GM12878 (cell line): ENCODE measurements at regions not wholly inside any gene's neighbourhood (a gene's known extent, or its start where the extent isn't known, plus 50 kb on each side); places are given as distances from the start of the nearest gene placed in this dataset.

Experiments used
- ATAC-seq: fragments of 200-7000 bp; cut with Tn5 transposase; 3 replicates; pipeline ENCODE4 v1.9.1; 2020; ENCODE audit warnings: mild to moderate bottlenecking, moderate library complexity
- BruUV-seq: library from RNA; stranded (reverse); fragments of 400-500 nt; replicated peaks from 2 replicates; lab custom pipeline; 2021; lab: Mats Ljungman, UMichigan
- CTCF ChIA-PET: fragments of 300-600 bp; sonication (Branson Sonifier 250); formaldehyde crosslinking; extraction: SDS; loops from one replicate; lab custom pipeline; 2021; ENCODE audit warnings: inconsistent platforms; lab: Yijun Ruan, JAX
- POLR2A ChIA-PET: fragments of 350-600 bp; formaldehyde crosslinking; extraction: SDS; loops from one replicate; lab custom pipeline; 2021; ENCODE audit warnings: inconsistent platforms; lab: Charles Lee
- RAD21 ChIA-PET: fragments of 300-600 bp; sonication (Branson Sonifier 250); formaldehyde crosslinking; loops from one replicate; lab custom pipeline; 2023; ENCODE audit warnings: antibody characterized with exemption; ENCODE audit not compliant: unreplicated experiment; lab: Charles Lee
- SMC1A ChIA-PET: fragments of 300-600 bp; sonication (Branson Sonifier 250); formaldehyde crosslinking; loops from one replicate; lab custom pipeline; 2023; ENCODE audit not compliant: unreplicated experiment, uncharacterized antibody; lab: Charles Lee
- DNase-seq: peaks from one replicate; pipeline ENCODE4 v3.0.0-alpha.2; 2011; ENCODE audit warnings: low read depth, low spot score
- FAIRE-seq: peaks from 3 replicates; lab custom pipeline; 2011; peaks lifted over from hg19 to GRCh38; lab: Jason Lieb, UNC
- H2AFZ ChIP-seq: 2 replicates; pipeline ENCODE4 v1.6.0; 2011; ENCODE audit warnings: low read depth, low read length, control low read depth; ENCODE audit not compliant: control insufficient read depth
- H3K27ac ChIP-seq: 2 replicates; pipeline ENCODE4 v1.5.1; 2011; ENCODE audit warnings: control low read depth; ENCODE audit not compliant: control insufficient read depth, insufficient read depth
- H3K27me3 ChIP-seq, 2 experiments: replicated peaks in 1 of 2; 2 replicates each; pipeline versions ENCODE4 v1.6.0 to v1.6.1; 2011; ENCODE audit warnings: low read length in 1 of 2; ENCODE audit not compliant: control insufficient read depth in 2 of 2, insufficient read depth in 2 of 2
- H3K36me3 ChIP-seq, 2 experiments: 2 replicates each; pipeline ENCODE4 v1.5.1; 2011; ENCODE audit warnings: low read length in 1 of 2; ENCODE audit not compliant: control insufficient read depth in 2 of 2, insufficient read depth in 2 of 2
- H3K4me1 ChIP-seq: 2 replicates; pipeline ENCODE4 v1.6.1; 2011; ENCODE audit warnings: mild to moderate bottlenecking, low read length, moderate library complexity, mixed read lengths; ENCODE audit not compliant: control insufficient read depth, insufficient read depth
- H3K4me2 ChIP-seq: 2 replicates; pipeline ENCODE4 v1.6.0; 2011; ENCODE audit warnings: control low read depth; ENCODE audit not compliant: control insufficient read depth, insufficient read depth
- H3K4me3 ChIP-seq: fragments of 200-600 bp; sonication (generic); 2 replicates; pipeline ENCODE4 v1.5.1; 2016
- H3K79me2 ChIP-seq: 2 replicates; pipeline ENCODE4 v1.6.0; 2011; ENCODE audit warnings: low read length; ENCODE audit not compliant: control insufficient read depth, insufficient read depth
- H3K9ac ChIP-seq: 2 replicates; pipeline ENCODE4 v1.8.0; 2011; ENCODE audit warnings: low read length, control low read depth, mixed read lengths; ENCODE audit not compliant: control insufficient read depth, insufficient read depth
- H3K9me3 ChIP-seq: replicated peaks from 3 replicates; pipeline ENCODE4 v1.5.1; 2011; ENCODE audit warnings: mild to moderate bottlenecking, low read length; ENCODE audit not compliant: control insufficient read depth, insufficient read depth
- H4K20me1 ChIP-seq: 2 replicates; pipeline ENCODE4 v1.6.0; 2011; ENCODE audit not compliant: control insufficient read depth, insufficient read depth
- ATF7 ChIP-seq: fragments of 450-650 bp; IDR thresholded peaks from 2 replicates; pipeline ENCODE4 v1.6.1; 2016; ENCODE audit warnings: low read depth, mild to moderate bottlenecking
- CBX3 ChIP-seq: fragments of 200-600 bp; sonication (generic); IDR thresholded peaks from 2 replicates; pipeline ENCODE4 v1.6.1; 2016; ENCODE audit warnings: low read depth, borderline replicate concordance
- CEBPZ ChIP-seq: fragments of 150-350 bp; IDR thresholded peaks from 2 replicates; pipeline ENCODE4 v1.6.1; 2016; ENCODE audit warnings: low read depth, low read length
- IKZF1 ChIP-seq: fragments of 450-650 bp; conservative IDR thresholded peaks from 2 replicates; pipeline ENCODE4 v1.6.1; 2017; ENCODE audit warnings: antibody characterized with exemption, mild to moderate bottlenecking
- MAX ChIP-seq: IDR thresholded peaks from 2 replicates; pipeline ENCODE4 v1.6.1; 2012; ENCODE audit warnings: low read depth, low read length, improper control_type of control experiment
- NKRF ChIP-seq: fragments of 450-650 bp; conservative IDR thresholded peaks from 2 replicates; pipeline ENCODE4 v1.6.1; 2017; ENCODE audit warnings: mild to moderate bottlenecking, moderate library complexity
- PML ChIP-seq: IDR thresholded peaks from 2 replicates; pipeline ENCODE4 v1.6.1; 2012; ENCODE audit warnings: low read length, inconsistent platforms
- SMAD5 ChIP-seq: IDR thresholded peaks from 2 replicates; pipeline ENCODE4 v1.6.1; 2016; ENCODE audit warnings: antibody characterized with exemption, low read depth
- SMARCA5 ChIP-seq: fragments of 450-650 bp; IDR thresholded peaks from 2 replicates; pipeline ENCODE4 v1.6.1; 2017; ENCODE audit warnings: mild to moderate bottlenecking
- USF1 ChIP-seq: IDR thresholded peaks from 2 replicates; pipeline ENCODE4 v1.6.1; 2011; ENCODE audit warnings: borderline replicate concordance, low read depth, mild to moderate bottlenecking, moderate library complexity, mixed read lengths, low read length; ENCODE audit not compliant: insufficient read depth; ENCODE audit errors: extremely low read length
- ZBTB11 ChIP-seq: fragments of 450-650 bp; formaldehyde crosslinking; IDR thresholded peaks from 2 replicates; pipeline ENCODE4 v1.5.0; 2022; ENCODE audit warnings: mild to moderate bottlenecking, missing genetic modification characterization
- whole genome bisulfite sequencing: methylation state at CpG from one replicate; pipeline ENCODE4 v1.1.6; 2016; ENCODE audit warnings: low lambda C conversion rate; ENCODE audit not compliant: insufficient replicate concordance, insufficient coverage; ENCODE audit errors: missing lambda C conversion rate; 5-methylcytosine and 5-hydroxymethylcytosine counted together
- in situ Hi-C: fragments of 300-500 bp; cut with MboI; formaldehyde crosslinking; loops from 9 replicates; pipeline ENCODE4 v1.14.3; 2018; ENCODE audit warnings: mixed read lengths
- intact Hi-C: fragments of 100-400 bp; cut with micrococcal nuclease; formaldehyde crosslinking; loops from one replicate; pipeline ENCODE4 v1.14.2; 2022; ENCODE audit not compliant: unreplicated experiment

GRCh38 chr3:46143951-46144473, 64.1 kb downstream of the CCR1 start:
- ATAC-seq: no peak
- Histone ChIP-seq H2AFZ (no peak overlapping the region), H4K20me1 (no peaks in the 10 kb centered on the region), H3K79me2 (no peaks in the 10 kb centered on the region), H3K4me3 (no peak overlapping the region), H3K36me3 (no peaks in the 10 kb centered on the region), H3K27ac (no peak overlapping the region), H3K4me1 (no peaks in the 10 kb centered on the region), H3K9me3 (no peaks in the 10 kb centered on the region; the same call in 2 of the 3 replicates), H3K9ac (no peak overlapping the region), H3K4me2 (no peak overlapping the region), H3K27me3 (no peaks in the 10 kb centered on the region)
- ChIA-PET SMC1A (no interaction called here), POLR2A (no interaction called here), RAD21 (no interaction called here), CTCF (no interaction called here)
- FAIRE-seq: no peak
- no TSS peak for BruUV-seq
- WGBS: 67% methylated on average over 4 of the region's 4 CpGs
- in situ Hi-C loops: no loop called here
- no peak for TF ChIP-seq SMAD5
- no peak for TF ChIP-seq PML
- TF ChIP-seq CBX3: no peak
- no peak for TF ChIP-seq MAX
- TF ChIP-seq CEBPZ: no peak
- no peak for TF ChIP-seq IKZF1
- TF ChIP-seq NKRF: no peak
- no peak for TF ChIP-seq ZBTB11 (CRISPR knock-in tag)
- no peak for TF ChIP-seq ATF7
- no peak for TF ChIP-seq SMARCA5
- no peak for TF ChIP-seq USF1
- no peak for DNase-seq
- intact Hi-C loops: no loop called here
